Endodermal cell (in vitro differentiated cells): ENCODE measurements at regions not wholly inside any gene's neighbourhood (a gene's known extent, or its start where the extent isn't known, plus 50 kb on each side); places are given as distances from the start of the nearest gene placed in this dataset.

Experiments used
- DNase-seq: peaks from one replicate; pipeline ENCODE4 v3.0.0-alpha.2; 2017
- H3K27ac ChIP-seq: 2 replicates; pipeline ENCODE4 v1.5.1; 2013; ENCODE audit warnings: mild to moderate bottlenecking, low read depth, low read length, moderate library complexity
- H3K27me3 ChIP-seq: 2 replicates; pipeline ENCODE4 v1.6.1; 2013; ENCODE audit warnings: mild to moderate bottlenecking, low read length, moderate library complexity; ENCODE audit not compliant: insufficient read depth, control insufficient read depth, poor library complexity, severe bottlenecking
- H3K36me3 ChIP-seq: 2 replicates; pipeline ENCODE4 v1.7.0; 2013; ENCODE audit warnings: mild to moderate bottlenecking, low read length, moderate library complexity; ENCODE audit not compliant: control insufficient read depth, insufficient read depth
- H3K4me1 ChIP-seq: one replicate; pipeline ENCODE4 v1.7.0; 2013; ENCODE audit warnings: low read length; ENCODE audit not compliant: control insufficient read depth, insufficient read depth
- H3K4me3 ChIP-seq: 2 replicates; pipeline ENCODE4 v1.5.1; 2013; ENCODE audit warnings: mild to moderate bottlenecking, low read length, moderate library complexity
- H3K9ac ChIP-seq: 2 replicates; pipeline ENCODE4 v1.6.1; 2013; ENCODE audit warnings: mild to moderate bottlenecking, low read length, moderate library complexity; ENCODE audit not compliant: poor library complexity, severe bottlenecking; ENCODE audit errors: extremely low read depth
- H3K9me3 ChIP-seq: 2 replicates; pipeline ENCODE4 v1.6.1; 2013; ENCODE audit warnings: mild to moderate bottlenecking, low read length, moderate library complexity; ENCODE audit not compliant: control insufficient read depth
- H3K27ac Mint-ChIP-seq: 2 replicates; pipeline ENCODE4 v1.8.0; 2020; ENCODE audit warnings: mixed read lengths
- H3K27me3 Mint-ChIP-seq: 2 replicates; pipeline ENCODE4 v1.8.0; 2021; ENCODE audit warnings: mild to moderate bottlenecking, mixed read lengths; ENCODE audit not compliant: insufficient read depth
- H3K36me3 Mint-ChIP-seq: 2 replicates; pipeline ENCODE4 v1.8.0; 2020; ENCODE audit warnings: low read depth, mixed read lengths
- H3K4me1 Mint-ChIP-seq: 2 replicates; pipeline ENCODE4 v1.8.0; 2020; ENCODE audit warnings: mixed read lengths
- H3K4me3 Mint-ChIP-seq: 2 replicates; pipeline ENCODE4 v1.8.0; 2020; ENCODE audit warnings: mild to moderate bottlenecking, moderate library complexity, mixed read lengths
- H3K9me3 Mint-ChIP-seq: 2 replicates; pipeline ENCODE4 v1.8.0; 2020; ENCODE audit warnings: mild to moderate bottlenecking, mixed read lengths
- CTCF ChIP-seq: fragments of 200-600 bp; sonication (generic); conservative IDR thresholded peaks from 2 replicates; pipeline ENCODE4 v1.5.0; 2021; ENCODE audit warnings: antibody characterized with exemption, mild to moderate bottlenecking
- WGBS, 2 experiments: methylation state at CpG; one replicate each; pipeline versions ENCODE4 v1.1.5 to v1.1.7; 2013; ENCODE audit warnings: missing lambda C conversion rate in 2 of 2, mixed read lengths in 1 of 2; ENCODE audit not compliant: insufficient coverage in 1 of 2, insufficient read length in 1 of 2; 5-methylcytosine and 5-hydroxymethylcytosine counted together

DNA sequence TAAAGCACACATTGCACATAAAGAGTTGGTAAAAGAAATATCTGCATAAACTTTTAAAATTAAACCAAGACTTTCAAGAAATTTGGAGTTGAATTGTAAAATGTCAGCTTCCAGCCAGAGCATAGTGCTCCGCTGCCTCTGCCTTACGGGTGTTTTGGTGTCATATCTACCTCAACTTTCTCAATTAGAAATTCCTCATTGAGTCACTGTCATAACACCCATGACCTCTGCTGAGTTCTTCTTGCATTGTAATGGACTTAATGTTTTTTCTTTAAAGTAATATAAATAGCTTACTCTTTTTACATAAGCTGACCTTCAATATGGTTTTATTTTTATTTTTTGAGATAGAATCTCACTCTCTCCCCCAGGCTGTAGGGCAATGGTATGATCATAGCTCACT, 551.0 kb upstream of the NBEA start:
- no peak overlapping the region for H3K4me3 Mint-ChIP-seq
- peaks cover 2% of the 10 kb centered on the region for H3K9me3 Mint-ChIP-seq
- WGBS, 2 experiments = 91% methylated on average over 2 of the region's 2 CpGs; no CpG with 5 or more reads in 1 of the 2 experiments
- no peak for DNase-seq
- H3K36me3 Mint-ChIP-seq = no peaks in the 10 kb centered on the region
- H3K27ac Mint-ChIP-seq = no peak overlapping the region
- no peak overlapping the region for H3K9ac ChIP-seq
- H3K27me3 Mint-ChIP-seq = no peaks in the 10 kb centered on the region
- H3K27me3 ChIP-seq = no peaks in the 10 kb centered on the region
- H3K4me1 Mint-ChIP-seq = no peaks in the 10 kb centered on the region
- H3K27ac ChIP-seq = no peak overlapping the region
- no peaks in the 10 kb centered on the region for H3K36me3 ChIP-seq
- H3K4me1 ChIP-seq = no peaks in the 10 kb centered on the region
- no peak overlapping the region for H3K4me3 ChIP-seq
- H3K9me3 ChIP-seq = peaks cover 14% of the 10 kb centered on the region
- TF ChIP-seq CTCF = no peak

DNA sequence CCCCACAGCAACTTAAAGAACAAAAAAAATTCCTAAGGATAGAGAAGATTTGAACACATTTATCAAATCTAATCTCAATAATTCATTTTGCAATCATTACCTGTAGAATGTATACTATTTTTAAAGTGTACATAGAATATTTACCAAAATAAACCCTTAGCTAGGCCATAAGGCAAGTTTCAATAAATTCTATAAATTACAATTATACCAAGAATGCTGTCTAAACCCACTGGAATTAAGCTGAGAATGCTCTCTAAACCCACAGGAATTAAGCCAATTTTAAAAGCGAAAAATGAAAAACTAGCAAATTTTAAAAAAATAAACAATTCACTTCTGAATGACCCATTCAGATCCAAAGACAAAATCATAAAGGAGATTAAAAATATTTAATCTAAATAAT, 540.4 kb upstream of the NBEA start:
- H3K9me3 Mint-ChIP-seq = peaks cover 10% of the 10 kb centered on the region
- H3K4me3 Mint-ChIP-seq = no peak overlapping the region
- no peak for DNase-seq
- H3K27me3 Mint-ChIP-seq = no peaks in the 10 kb centered on the region
- no peaks in the 10 kb centered on the region for H3K36me3 Mint-ChIP-seq
- H3K4me1 Mint-ChIP-seq = no peaks in the 10 kb centered on the region
- Histone ChIP-seq H3K4me3 (no peak overlapping the region), H3K9me3 (no peaks in the 10 kb centered on the region), H3K36me3 (no peaks in the 10 kb centered on the region), H3K9ac (no peak overlapping the region), H3K27ac (no peak overlapping the region), H3K4me1 (no peaks in the 10 kb centered on the region), H3K27me3 (no peaks in the 10 kb centered on the region)
- 89% methylated on average over 1 of the region's 1 CpG; no CpG with 5 or more reads in 1 of the 2 experiments for WGBS, 2 experiments
- no peak for TF ChIP-seq CTCF
- H3K27ac Mint-ChIP-seq = no peak overlapping the region

- no peaks in the 10 kb centered on the region for H3K4me1 Mint-ChIP-seq
- no peak for DNase-seq
- Histone ChIP-seq H3K27me3 (no peaks in the 10 kb centered on the region), H3K9me3 (no peaks in the 10 kb centered on the region), H3K9ac (no peak overlapping the region), H3K36me3 (no peaks in the 10 kb centered on the region), H3K4me1 (no peaks in the 10 kb centered on the region), H3K27ac (no peak overlapping the region), H3K4me3 (no peak overlapping the region)
- H3K4me3 Mint-ChIP-seq = no peak overlapping the region
- H3K9me3 Mint-ChIP-seq = no peaks in the 10 kb centered on the region
- WGBS, 2 experiments = 88 to 100% methylated on average over 3 to 4 of the region's 4 CpGs
- no peaks in the 10 kb centered on the region for H3K27me3 Mint-ChIP-seq
- H3K36me3 Mint-ChIP-seq = no peaks in the 10 kb centered on the region
- TF ChIP-seq CTCF = no peak
- no peak overlapping the region for H3K27ac Mint-ChIP-seq
Observed at GRCh38 chr13:34405410-34406181, 536.5 kb upstream of the NBEA start.
